Brain microvascular endothelial cell (primary cell): ENCODE measurements at regions not wholly inside any gene's neighbourhood (a gene's known extent, or its start where the extent isn't known, plus 50 kb on each side); places are given as distances from the start of the nearest gene placed in this dataset.
A peak's percentile ranks its signal among the peaks of the same experiment; 100 is the strongest.
"Not testable (repeated sequence)": the region's sequence is repeated elsewhere in the genome, so short reads cannot be mapped to it uniquely, and the experiment has no call there.

Experiments used
- DNase-seq: peaks from one replicate; pipeline ENCODE4 v3.0.0-alpha.2; 2020
- H3K27ac ChIP-seq: fragments of 250-450 bp; sonication (Bioruptor Pico); 2 replicates; pipeline ENCODE4 v1.5.1; 2020; ENCODE audit warnings: mild to moderate bottlenecking, moderate library complexity
- H3K27me3 ChIP-seq: fragments of 250-450 bp; sonication (Bioruptor Pico); replicated peaks from 2 replicates; pipeline ENCODE4 v1.5.1; 2020; ENCODE audit warnings: mild to moderate bottlenecking
- H3K36me3 ChIP-seq: fragments of 250-450 bp; sonication (Bioruptor Pico); replicated peaks from 2 replicates; pipeline ENCODE4 v1.5.1; 2020; ENCODE audit warnings: mild to moderate bottlenecking
- H3K4me3 ChIP-seq: 2 replicates; pipeline ENCODE4 v1.5.1; 2011; ENCODE audit warnings: low read depth, mild to moderate bottlenecking, control low read depth, low read length, moderate library complexity
- in situ Hi-C: cut with HindIII; loops from 2 replicates; pipeline ENCODE4 v1.10.0; 2017; ENCODE audit warnings: low sequenced_read_pairs, low pct_ligation_motif_present
- TF ChIP-seq, protein P1 (sequence below): IDR thresholded peaks from 2 replicates; pipeline ENCODE4 v1.5.1; 2011; ENCODE audit warnings: low read depth, mild to moderate bottlenecking, moderate library complexity, low read length, control low read depth, inconsistent platforms; ENCODE audit errors: missing control alignments

DNA sequence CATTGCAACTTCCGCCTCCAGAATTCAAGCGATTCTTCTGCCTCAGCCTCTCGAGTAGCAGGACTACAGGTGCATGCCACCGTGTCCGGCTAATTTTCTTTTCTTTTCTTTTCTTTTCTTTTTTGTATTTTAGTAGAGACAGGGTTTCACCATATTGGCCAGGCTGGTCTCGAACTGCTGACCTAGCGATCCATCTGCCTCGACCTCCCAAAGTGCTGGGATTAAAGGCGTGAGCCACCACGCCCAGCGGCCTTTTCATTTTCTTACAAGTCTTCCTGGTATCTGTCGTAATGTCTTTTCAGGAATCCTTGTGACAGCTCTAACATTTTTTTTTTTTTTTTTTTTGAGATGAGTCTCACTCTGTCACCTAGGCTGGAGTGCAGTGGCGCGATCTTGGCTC, 66.4 kb upstream of the EDAR start:
- Histone ChIP-seq H3K27ac (no peak overlapping the region), H3K36me3 (no peaks in the 10 kb centered on the region), H3K4me3 (no peak overlapping the region), H3K27me3 (peaks cover 5% of the 10 kb centered on the region)
- TF ChIP-seq, protein P1, sequence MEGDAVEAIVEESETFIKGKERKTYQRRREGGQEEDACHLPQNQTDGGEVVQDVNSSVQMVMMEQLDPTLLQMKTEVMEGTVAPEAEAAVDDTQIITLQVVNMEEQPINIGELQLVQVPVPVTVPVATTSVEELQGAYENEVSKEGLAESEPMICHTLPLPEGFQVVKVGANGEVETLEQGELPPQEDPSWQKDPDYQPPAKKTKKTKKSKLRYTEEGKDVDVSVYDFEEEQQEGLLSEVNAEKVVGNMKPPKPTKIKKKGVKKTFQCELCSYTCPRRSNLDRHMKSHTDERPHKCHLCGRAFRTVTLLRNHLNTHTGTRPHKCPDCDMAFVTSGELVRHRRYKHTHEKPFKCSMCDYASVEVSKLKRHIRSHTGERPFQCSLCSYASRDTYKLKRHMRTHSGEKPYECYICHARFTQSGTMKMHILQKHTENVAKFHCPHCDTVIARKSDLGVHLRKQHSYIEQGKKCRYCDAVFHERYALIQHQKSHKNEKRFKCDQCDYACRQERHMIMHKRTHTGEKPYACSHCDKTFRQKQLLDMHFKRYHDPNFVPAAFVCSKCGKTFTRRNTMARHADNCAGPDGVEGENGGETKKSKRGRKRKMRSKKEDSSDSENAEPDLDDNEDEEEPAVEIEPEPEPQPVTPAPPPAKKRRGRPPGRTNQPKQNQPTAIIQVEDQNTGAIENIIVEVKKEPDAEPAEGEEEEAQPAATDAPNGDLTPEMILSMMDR: no peak
- in situ Hi-C loops: no loop called here
- no peak for DNase-seq

DNA sequence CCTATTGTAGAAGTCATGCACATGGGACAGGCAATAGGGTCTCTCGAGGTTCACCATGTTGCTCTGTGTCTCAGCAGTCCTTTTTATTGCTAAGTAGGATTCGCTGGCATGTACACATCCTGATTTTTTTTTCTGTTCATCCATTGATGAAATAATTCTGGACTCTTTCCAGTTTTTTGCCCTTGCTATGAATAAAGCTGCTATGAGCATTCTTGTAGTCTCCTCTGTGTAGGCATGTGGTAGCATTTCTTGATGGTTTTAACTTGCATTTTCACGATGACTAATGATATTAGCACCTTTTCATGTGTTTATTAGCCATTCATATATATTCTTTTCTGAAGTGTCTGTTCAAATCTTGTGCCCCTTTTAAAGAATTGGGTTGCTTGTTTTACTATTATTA, 65.8 kb upstream of the EDAR start:
- no peak for DNase-seq
- TF ChIP-seq, protein P1: no peak
- peaks cover 3% of the 10 kb centered on the region for H3K27me3 ChIP-seq
- no peaks in the 10 kb centered on the region for H3K36me3 ChIP-seq
- H3K27ac ChIP-seq: no peak overlapping the region
- H3K4me3 ChIP-seq: no peak overlapping the region
- in situ Hi-C loops: no loop called here

DNA sequence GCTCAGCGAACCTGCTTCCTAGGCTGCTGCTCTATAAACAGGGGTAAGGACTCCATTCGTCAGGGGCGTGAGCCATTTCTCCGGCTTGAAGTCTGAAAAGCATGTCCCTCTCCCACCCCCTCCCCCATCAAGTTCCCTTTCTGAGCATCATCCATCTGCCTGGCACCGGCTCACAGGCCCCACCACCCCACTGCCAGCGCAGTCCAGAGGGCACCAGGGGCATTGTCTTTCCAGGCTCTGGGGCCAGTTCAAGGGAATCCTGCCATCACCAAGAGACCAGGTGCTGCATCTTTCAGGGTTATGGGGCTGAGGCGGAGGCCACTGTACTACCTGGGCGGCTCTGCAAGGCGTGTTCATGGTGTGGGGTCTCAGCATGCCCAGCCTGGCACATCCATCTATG, 64.7 kb upstream of the EDAR start:
- TF ChIP-seq, protein P1: no peak
- Histone ChIP-seq H3K36me3 (no peaks in the 10 kb centered on the region), H3K27me3 (peaks cover 3% of the 10 kb centered on the region), H3K27ac (no peak overlapping the region), H3K4me3 (no peak overlapping the region)
- in situ Hi-C loops: no loop called here
- no peak for DNase-seq

DNA sequence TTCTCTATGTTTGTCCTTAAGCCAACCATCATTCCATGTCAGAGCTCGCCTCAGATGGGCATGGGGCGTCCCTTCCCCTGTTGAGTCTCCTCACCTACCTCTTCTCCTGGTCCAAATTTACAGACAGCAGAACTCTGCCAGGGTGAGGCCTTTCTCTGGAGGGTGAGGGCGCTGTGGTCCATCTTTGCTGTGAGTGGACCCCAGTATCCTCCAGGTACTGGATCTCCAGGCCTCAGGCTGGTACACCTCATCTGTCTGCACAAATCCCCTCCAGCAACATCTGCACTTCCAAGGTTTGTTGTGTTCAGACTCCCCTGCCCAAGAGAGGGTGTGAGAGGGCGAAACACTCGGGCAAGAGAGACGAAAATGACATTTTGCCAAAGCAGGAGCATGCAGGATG, 63.9 kb upstream of the EDAR start:
- H3K36me3 ChIP-seq: no peaks in the 10 kb centered on the region
- no peak overlapping the region for H3K4me3 ChIP-seq
- no peak for DNase-seq
- in situ Hi-C loops: no loop called here
- TF ChIP-seq, protein P1: peak; percentile 6
- H3K27ac ChIP-seq: no peak overlapping the region
- peaks cover under 1% of the 10 kb centered on the region for H3K27me3 ChIP-seq

DNA sequence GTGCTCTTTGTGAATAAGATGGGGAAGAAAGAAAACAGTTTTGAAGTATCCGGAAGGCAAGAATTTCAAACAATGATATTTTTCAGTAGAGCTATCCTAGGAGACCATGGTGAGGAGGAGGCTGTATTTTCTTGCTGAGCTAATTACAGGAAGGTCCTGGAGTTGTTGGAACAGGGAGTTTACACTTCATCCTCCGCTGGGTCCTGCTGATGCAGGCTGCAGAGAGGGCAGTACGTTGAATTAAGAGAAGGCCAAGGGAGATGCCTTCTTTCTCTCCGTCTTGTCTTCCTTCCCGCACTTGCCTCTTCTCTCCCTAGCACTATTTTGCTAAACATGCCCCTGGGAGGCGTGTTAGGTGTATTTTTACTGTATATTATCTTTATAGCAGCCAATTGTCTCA, 60.0 kb upstream of the EDAR start:
- no peak overlapping the region for H3K4me3 ChIP-seq

DNA sequence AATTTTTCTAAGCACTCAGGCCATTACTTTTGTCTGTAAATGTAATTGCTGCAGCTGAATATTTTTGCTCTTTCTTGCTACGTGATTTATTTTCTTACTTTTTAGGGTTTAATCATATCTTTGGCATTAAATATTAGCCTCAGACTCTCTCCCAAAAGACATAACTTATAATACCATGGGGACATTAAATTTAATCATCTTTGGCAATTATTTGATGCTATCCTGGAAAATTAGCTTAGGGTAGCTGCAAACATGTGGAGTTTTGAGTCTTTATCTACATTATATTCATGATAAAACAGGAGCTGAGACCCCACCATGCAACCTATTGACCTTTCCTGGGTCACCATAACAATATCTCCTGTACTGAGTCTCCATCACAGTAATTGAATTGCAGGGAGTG, 59.1 kb upstream of the EDAR start:
- no peak for DNase-seq
- H3K27me3 ChIP-seq: no peaks in the 10 kb centered on the region
- H3K4me3 ChIP-seq: no peak overlapping the region
- no peak overlapping the region for H3K27ac ChIP-seq
- no peaks in the 10 kb centered on the region for H3K36me3 ChIP-seq
- in situ Hi-C loops: no loop called here
- TF ChIP-seq, protein P1: no peak

More for the DNA sequence above, 60.0 kb upstream of the EDAR start:
- TF ChIP-seq, protein P1: no peak
- no peaks in the 10 kb centered on the region for H3K27me3 ChIP-seq
- no peak overlapping the region for H3K27ac ChIP-seq
- DNase-seq: no peak
- in situ Hi-C loops: no loop called here
- no peaks in the 10 kb centered on the region for H3K36me3 ChIP-seq

DNA sequence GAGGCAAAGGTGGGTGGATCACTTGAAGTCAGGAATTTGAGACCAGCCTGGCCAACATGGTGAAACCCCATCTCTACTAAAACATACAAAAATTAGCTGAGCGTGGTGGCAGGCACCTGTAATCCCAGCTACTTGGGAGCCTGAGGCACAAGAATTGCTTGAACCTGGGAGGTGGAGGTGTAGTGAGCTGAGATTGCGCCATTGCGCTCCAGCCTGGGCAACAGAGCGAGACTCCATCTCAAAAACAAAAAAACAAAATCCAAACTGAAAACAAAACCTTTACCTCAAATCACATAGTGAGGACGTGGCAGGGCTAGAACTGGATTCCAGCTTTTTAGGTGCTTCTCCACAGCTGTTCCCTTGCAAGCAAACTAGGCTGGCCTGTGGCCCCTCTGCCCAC, 58.5 kb upstream of the EDAR start:
- in situ Hi-C loops, H3K4me3 ChIP-seq, H3K27me3 ChIP-seq: not testable (repeated sequence)

More for the DNA sequence above, 58.5 kb upstream of the EDAR start:
- H3K36me3 ChIP-seq, DNase-seq, H3K27ac ChIP-seq: not testable (repeated sequence)
